ENCODE measurements at regions not wholly inside any gene's neighbourhood (a gene's known extent, or its start where the extent isn't known, plus 50 kb on each side); places are given as distances from the start of the nearest gene placed in this dataset.

GRCh38 chr6:139594333-139594965 lies 220.0 kb upstream of the CITED2 start:
- TF ChIP-seq, protein P1, sequence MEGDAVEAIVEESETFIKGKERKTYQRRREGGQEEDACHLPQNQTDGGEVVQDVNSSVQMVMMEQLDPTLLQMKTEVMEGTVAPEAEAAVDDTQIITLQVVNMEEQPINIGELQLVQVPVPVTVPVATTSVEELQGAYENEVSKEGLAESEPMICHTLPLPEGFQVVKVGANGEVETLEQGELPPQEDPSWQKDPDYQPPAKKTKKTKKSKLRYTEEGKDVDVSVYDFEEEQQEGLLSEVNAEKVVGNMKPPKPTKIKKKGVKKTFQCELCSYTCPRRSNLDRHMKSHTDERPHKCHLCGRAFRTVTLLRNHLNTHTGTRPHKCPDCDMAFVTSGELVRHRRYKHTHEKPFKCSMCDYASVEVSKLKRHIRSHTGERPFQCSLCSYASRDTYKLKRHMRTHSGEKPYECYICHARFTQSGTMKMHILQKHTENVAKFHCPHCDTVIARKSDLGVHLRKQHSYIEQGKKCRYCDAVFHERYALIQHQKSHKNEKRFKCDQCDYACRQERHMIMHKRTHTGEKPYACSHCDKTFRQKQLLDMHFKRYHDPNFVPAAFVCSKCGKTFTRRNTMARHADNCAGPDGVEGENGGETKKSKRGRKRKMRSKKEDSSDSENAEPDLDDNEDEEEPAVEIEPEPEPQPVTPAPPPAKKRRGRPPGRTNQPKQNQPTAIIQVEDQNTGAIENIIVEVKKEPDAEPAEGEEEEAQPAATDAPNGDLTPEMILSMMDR (IDR thresholded peaks at IDR 0.05) = no peak
- no peak for TF ChIP-seq POLR2A (IDR thresholded peaks at IDR 0.05)
- TF ChIP-seq POLR2AphosphoS5 (IDR thresholded peaks at IDR 0.05) = no peak
